ENCODE measurements at regions not wholly inside any gene's neighbourhood (a gene's known extent, or its start where the extent isn't known, plus 50 kb on each side); places are given as distances from the start of the nearest gene placed in this dataset.
"Not testable (repeated sequence)": the region's sequence is repeated elsewhere in the genome, so short reads cannot be mapped to it uniquely, and the experiment has no call there.

DNA sequence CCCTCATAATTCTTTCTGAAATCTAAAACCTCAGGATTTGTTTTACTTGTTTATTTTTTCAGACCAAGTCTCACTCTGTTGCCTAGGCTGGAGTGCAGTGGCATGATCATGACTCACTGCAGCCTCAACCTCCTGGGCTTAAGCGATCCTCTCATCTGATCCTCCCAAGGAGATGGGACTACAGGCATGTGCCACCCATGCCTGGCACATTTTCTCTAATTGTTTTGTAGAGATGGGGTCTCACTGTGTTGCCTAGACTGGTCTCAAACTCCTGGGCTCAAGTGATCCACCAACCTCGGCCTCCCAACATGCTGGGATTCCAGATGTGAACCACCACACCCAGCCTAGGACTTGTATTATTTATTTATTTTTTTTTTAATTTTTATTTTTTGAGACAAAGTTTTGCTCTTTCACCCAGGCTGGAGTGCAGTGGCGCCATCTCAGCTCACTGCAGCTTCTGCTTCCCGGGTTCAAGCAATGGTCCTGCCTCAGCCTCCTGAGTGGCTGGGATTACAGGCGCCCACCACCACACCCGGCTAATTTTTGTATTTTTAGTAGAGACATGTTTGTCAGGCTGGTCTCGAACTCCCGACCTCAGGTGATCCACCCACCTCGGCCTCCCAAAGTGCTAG lies 281.9 kb downstream of the GOLGA6L6 start:
- TF ChIP-seq, protein P1, sequence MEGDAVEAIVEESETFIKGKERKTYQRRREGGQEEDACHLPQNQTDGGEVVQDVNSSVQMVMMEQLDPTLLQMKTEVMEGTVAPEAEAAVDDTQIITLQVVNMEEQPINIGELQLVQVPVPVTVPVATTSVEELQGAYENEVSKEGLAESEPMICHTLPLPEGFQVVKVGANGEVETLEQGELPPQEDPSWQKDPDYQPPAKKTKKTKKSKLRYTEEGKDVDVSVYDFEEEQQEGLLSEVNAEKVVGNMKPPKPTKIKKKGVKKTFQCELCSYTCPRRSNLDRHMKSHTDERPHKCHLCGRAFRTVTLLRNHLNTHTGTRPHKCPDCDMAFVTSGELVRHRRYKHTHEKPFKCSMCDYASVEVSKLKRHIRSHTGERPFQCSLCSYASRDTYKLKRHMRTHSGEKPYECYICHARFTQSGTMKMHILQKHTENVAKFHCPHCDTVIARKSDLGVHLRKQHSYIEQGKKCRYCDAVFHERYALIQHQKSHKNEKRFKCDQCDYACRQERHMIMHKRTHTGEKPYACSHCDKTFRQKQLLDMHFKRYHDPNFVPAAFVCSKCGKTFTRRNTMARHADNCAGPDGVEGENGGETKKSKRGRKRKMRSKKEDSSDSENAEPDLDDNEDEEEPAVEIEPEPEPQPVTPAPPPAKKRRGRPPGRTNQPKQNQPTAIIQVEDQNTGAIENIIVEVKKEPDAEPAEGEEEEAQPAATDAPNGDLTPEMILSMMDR (IDR thresholded peaks at IDR 0.05; ENCODE audit: borderline replicate concordance, extremely low read depth, low read length, poor library complexity, severe bottlenecking), result not testable (repeated sequence)
- not testable (repeated sequence) for TF ChIP-seq EZH2 (IDR thresholded peaks at IDR 0.05; ENCODE audit: borderline replicate concordance, low read depth, low read length, severe bottlenecking)

Measured in DND-41 (cell line).